ENCODE measurements at regions not wholly inside any gene's neighbourhood (a gene's known extent, or its start where the extent isn't known, plus 50 kb on each side); places are given as distances from the start of the nearest gene placed in this dataset.

DNA sequence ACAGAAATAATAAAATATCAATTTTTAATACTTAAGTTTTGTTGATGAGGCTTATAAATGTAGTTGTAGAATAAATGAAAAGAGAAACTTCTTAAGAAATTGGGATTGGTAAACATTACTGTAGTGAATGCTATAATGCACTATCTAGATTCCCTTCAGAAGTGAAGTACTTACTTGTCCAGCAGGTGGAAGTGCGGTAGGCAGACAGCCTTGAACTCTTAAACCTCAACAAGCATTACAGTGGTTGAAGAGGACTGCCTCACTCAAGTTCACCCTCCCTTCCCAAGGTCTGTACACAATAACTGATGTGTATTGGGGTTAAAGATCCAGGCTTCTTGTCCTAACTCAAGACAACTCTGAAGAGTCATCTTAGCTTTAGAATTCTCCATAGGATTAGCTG, 931.0 kb upstream of the LRRTM1 start:
- Histone ChIP-seq H3K4me3 (ENCODE audit: low read depth, low read length, poor library complexity, severe bottlenecking) (no peak overlapping the region), H3K9me3 (ENCODE audit: low read length) (no peaks in the 10 kb centered on the region)
- TF ChIP-seq, protein P1, sequence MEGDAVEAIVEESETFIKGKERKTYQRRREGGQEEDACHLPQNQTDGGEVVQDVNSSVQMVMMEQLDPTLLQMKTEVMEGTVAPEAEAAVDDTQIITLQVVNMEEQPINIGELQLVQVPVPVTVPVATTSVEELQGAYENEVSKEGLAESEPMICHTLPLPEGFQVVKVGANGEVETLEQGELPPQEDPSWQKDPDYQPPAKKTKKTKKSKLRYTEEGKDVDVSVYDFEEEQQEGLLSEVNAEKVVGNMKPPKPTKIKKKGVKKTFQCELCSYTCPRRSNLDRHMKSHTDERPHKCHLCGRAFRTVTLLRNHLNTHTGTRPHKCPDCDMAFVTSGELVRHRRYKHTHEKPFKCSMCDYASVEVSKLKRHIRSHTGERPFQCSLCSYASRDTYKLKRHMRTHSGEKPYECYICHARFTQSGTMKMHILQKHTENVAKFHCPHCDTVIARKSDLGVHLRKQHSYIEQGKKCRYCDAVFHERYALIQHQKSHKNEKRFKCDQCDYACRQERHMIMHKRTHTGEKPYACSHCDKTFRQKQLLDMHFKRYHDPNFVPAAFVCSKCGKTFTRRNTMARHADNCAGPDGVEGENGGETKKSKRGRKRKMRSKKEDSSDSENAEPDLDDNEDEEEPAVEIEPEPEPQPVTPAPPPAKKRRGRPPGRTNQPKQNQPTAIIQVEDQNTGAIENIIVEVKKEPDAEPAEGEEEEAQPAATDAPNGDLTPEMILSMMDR (IDR thresholded peaks at IDR 0.05; ENCODE audit: low read length) = no peak
- no peak for TF ChIP-seq EZH2 (IDR thresholded peaks at IDR 0.05; ENCODE audit: borderline replicate concordance, low read length)

DNA sequence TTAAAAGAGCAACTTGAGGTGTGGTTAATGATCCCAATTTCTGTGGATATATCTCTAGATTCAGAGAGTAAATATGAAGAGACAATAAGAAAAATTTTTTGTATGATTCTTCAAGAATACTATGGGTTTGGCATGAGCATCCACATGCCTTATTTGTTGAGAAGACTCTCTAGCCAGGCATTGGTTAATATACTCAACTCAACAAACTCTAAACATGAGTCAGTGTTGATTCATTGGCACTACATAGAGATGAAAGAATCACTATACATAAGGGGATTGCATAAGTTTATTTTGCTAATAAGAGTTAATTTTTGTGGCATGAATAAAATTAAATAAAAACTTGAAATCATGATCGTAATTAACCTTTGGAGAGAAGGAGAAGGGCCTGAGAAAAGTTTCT, 930.2 kb upstream of the LRRTM1 start:
- H3K4me3 ChIP-seq (ENCODE audit: low read depth, low read length, poor library complexity, severe bottlenecking) = no peak overlapping the region
- H3K36me3 ChIP-seq (ENCODE audit: insufficient read depth, low read length) = no peaks in the 10 kb centered on the region
- no peaks in the 10 kb centered on the region for H3K9me2 ChIP-seq (ENCODE audit: low read depth, low read length)
- no peaks in the 10 kb centered on the region for H4K20me1 ChIP-seq (ENCODE audit: insufficient read depth, low read length)
- H3K4me1 ChIP-seq (ENCODE audit: insufficient read depth, low read length, severe bottlenecking) = no peaks in the 10 kb centered on the region
- H3K27ac ChIP-seq (ENCODE audit: low read depth, low read length, poor library complexity, severe bottlenecking) = no peak overlapping the region
- H3K27me3 ChIP-seq (ENCODE audit: insufficient read depth, low read length) = no peaks in the 10 kb centered on the region
- no peak overlapping the region for H3K9ac ChIP-seq (ENCODE audit: low read length)
- TF ChIP-seq EZH2 (IDR thresholded peaks at IDR 0.05; ENCODE audit: borderline replicate concordance, low read length) = no peak
- TF ChIP-seq, protein P1 (IDR thresholded peaks at IDR 0.05; ENCODE audit: low read length) = no peak
- no peaks in the 10 kb centered on the region for H3K9me3 ChIP-seq (ENCODE audit: low read length)
- H3K4me2 ChIP-seq (ENCODE audit: low read length) = no peak overlapping the region
- H2AFZ ChIP-seq (ENCODE audit: low read length) = no peak overlapping the region
- H3F3A ChIP-seq (ENCODE audit: insufficient read depth, low read length) = no peaks in the 10 kb centered on the region
- H3K79me2 ChIP-seq (ENCODE audit: insufficient read depth, low read length) = no peaks in the 10 kb centered on the region

More for the DNA sequence above, 931.0 kb upstream of the LRRTM1 start:
- Histone ChIP-seq H2AFZ (ENCODE audit: low read length) (no peak overlapping the region), H3K9me2 (ENCODE audit: low read depth, low read length) (no peaks in the 10 kb centered on the region), H3K79me2 (ENCODE audit: insufficient read depth, low read length) (no peaks in the 10 kb centered on the region), H3K4me2 (ENCODE audit: low read length) (no peak overlapping the region), H3K27me3 (ENCODE audit: insufficient read depth, low read length) (no peaks in the 10 kb centered on the region), H4K20me1 (ENCODE audit: insufficient read depth, low read length) (no peaks in the 10 kb centered on the region), H3K9ac (ENCODE audit: low read length) (no peak overlapping the region), H3K36me3 (ENCODE audit: insufficient read depth, low read length) (no peaks in the 10 kb centered on the region), H3K27ac (ENCODE audit: low read depth, low read length, poor library complexity, severe bottlenecking) (no peak overlapping the region), H3K4me1 (ENCODE audit: insufficient read depth, low read length, severe bottlenecking) (no peaks in the 10 kb centered on the region), H3F3A (ENCODE audit: insufficient read depth, low read length) (no peaks in the 10 kb centered on the region)

DNA sequence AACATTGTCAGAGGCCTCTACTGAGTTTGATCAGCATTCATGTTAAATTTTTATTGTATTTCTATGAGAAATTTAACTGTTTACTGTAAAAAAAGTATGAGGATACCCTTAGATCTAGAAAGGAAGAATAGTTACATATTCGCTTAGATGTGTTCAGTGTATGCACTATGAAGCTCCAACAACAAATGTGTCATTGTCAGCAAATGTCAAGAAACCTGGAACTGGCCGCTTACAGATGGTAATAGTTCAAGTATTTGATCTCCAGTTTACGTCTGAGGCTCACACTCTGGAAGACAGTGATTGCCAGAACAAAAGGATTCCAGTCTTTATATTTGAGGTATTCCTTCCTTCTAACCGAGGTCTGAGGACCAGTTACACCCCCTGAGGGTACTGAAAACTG, 921.2 kb upstream of the LRRTM1 start:
- TF ChIP-seq, protein P1 (IDR thresholded peaks at IDR 0.05; ENCODE audit: low read length) = no peak
- no peak for TF ChIP-seq EZH2 (IDR thresholded peaks at IDR 0.05; ENCODE audit: borderline replicate concordance, low read length)

More for the DNA sequence above, 921.2 kb upstream of the LRRTM1 start:
- Histone ChIP-seq H3K27me3 (ENCODE audit: insufficient read depth, low read length) (no peaks in the 10 kb centered on the region), H2AFZ (ENCODE audit: low read length) (no peak overlapping the region), H3K27ac (ENCODE audit: low read depth, low read length, poor library complexity, severe bottlenecking) (no peak overlapping the region), H3K9me3 (ENCODE audit: low read length) (no peaks in the 10 kb centered on the region), H3F3A (ENCODE audit: insufficient read depth, low read length) (no peaks in the 10 kb centered on the region), H3K79me2 (ENCODE audit: insufficient read depth, low read length) (no peaks in the 10 kb centered on the region), H4K20me1 (ENCODE audit: insufficient read depth, low read length) (no peaks in the 10 kb centered on the region), H3K4me2 (ENCODE audit: low read length) (no peak overlapping the region), H3K9ac (ENCODE audit: low read length) (no peak overlapping the region), H3K4me3 (ENCODE audit: low read depth, low read length, poor library complexity, severe bottlenecking) (no peak overlapping the region), H3K9me2 (ENCODE audit: low read depth, low read length) (no peaks in the 10 kb centered on the region), H3K36me3 (ENCODE audit: insufficient read depth, low read length) (no peaks in the 10 kb centered on the region), H3K4me1 (ENCODE audit: insufficient read depth, low read length, severe bottlenecking) (no peaks in the 10 kb centered on the region)
